Common myeloid progenitor, CD34-positive (primary cell): ENCODE measurements at regions not wholly inside any gene's neighbourhood (a gene's known extent, or its start where the extent isn't known, plus 50 kb on each side); places are given as distances from the start of the nearest gene placed in this dataset.

ENCODE experiments used
- CTCF ChIA-PET: fragments of 350-600 bp; sonication (Branson Sonifier 250); formaldehyde crosslinking; loops from one replicate; lab custom pipeline; 2021; ENCODE audit warnings: antibody characterized with exemption; lab: Charles Lee
- POLR2A ChIA-PET: fragments of 350-600 bp; sonication (Branson Sonifier 250); formaldehyde crosslinking; loops from one replicate; lab custom pipeline; 2021; ENCODE audit warnings: antibody characterized with exemption; lab: Charles Lee
- DNase-seq, 3 donors: peaks; one replicate each; pipeline versions ENCODE4 v3.0.0 to v3.0.0-alpha.2; 2013
- H3K27ac ChIP-seq, 2 experiments: 1 replicate in 1 of 2; 2 replicates in 1 of 2; pipeline ENCODE4 v1.7.0; 2013; ENCODE audit warnings: inconsistent platforms in 2 of 2, low read length in 2 of 2, mild to moderate bottlenecking in 2 of 2, low read depth in 1 of 2, moderate library complexity in 1 of 2; ENCODE audit not compliant: severe bottlenecking in 2 of 2, insufficient read depth in 1 of 2, poor library complexity in 1 of 2
- H3K27me3 ChIP-seq, 5 experiments: replicated peaks in 2 of 5; 1 replicate in 3 of 5; 2 replicates in 2 of 5; pipeline versions ENCODE4 v1.6.1 to v1.7.0; 2013; ENCODE audit warnings: low read length in 4 of 5, mild to moderate bottlenecking in 2 of 5, moderate library complexity in 2 of 5, inconsistent platforms in 1 of 5; ENCODE audit not compliant: insufficient read depth in 5 of 5, control insufficient read depth in 4 of 5
- H3K36me3 ChIP-seq, 4 experiments: 1 replicate in 2 of 4; 2 replicates in 2 of 4; pipeline versions ENCODE4 v1.6.1 to v1.7.0; 2013; ENCODE audit warnings: low read length in 3 of 4, control low read depth in 1 of 4, mild to moderate bottlenecking in 1 of 4; ENCODE audit not compliant: control insufficient read depth in 4 of 4, insufficient read depth in 4 of 4
- H3K4me1 ChIP-seq, 4 experiments: 1 replicate in 3 of 4; 2 replicates in 1 of 4; pipeline versions ENCODE4 v1.6.1 to v1.7.1; 2013; ENCODE audit warnings: low read length in 3 of 4, mild to moderate bottlenecking in 3 of 4, control low read depth in 1 of 4, inconsistent platforms in 1 of 4, moderate library complexity in 1 of 4; ENCODE audit not compliant: control insufficient read depth in 4 of 4, insufficient read depth in 4 of 4; ENCODE audit errors: control extremely low read depth in 1 of 4
- H3K4me3 ChIP-seq, 7 experiments: 1 replicate in 4 of 7; 2 replicates in 3 of 7; pipeline versions ENCODE4 v1.5.1 to v1.7.0; 2013; ENCODE audit warnings: mild to moderate bottlenecking in 7 of 7, low read length in 6 of 7, moderate library complexity in 6 of 7, inconsistent platforms in 2 of 7, low read depth in 2 of 7, control low read depth in 1 of 7; ENCODE audit not compliant: insufficient read depth in 4 of 7, control insufficient read depth in 1 of 7; ENCODE audit errors: extremely low read depth in 1 of 7
- H3K9me3 ChIP-seq, 5 experiments: 1 replicate in 4 of 5; 2 replicates in 1 of 5; pipeline versions ENCODE4 v1.6.1 to v1.7.1; 2013; ENCODE audit warnings: low read length in 4 of 5, mild to moderate bottlenecking in 2 of 5, inconsistent platforms in 1 of 5, low read depth in 1 of 5, moderate library complexity in 1 of 5; ENCODE audit not compliant: control insufficient read depth in 4 of 5, insufficient read depth in 2 of 5; ENCODE audit errors: control extremely low read depth in 1 of 5
- WGBS: methylation state at CpG from one replicate; pipeline ENCODE4 v1.1.5; 2013; ENCODE audit not compliant: insufficient coverage; 5-methylcytosine and 5-hydroxymethylcytosine counted together

DNA sequence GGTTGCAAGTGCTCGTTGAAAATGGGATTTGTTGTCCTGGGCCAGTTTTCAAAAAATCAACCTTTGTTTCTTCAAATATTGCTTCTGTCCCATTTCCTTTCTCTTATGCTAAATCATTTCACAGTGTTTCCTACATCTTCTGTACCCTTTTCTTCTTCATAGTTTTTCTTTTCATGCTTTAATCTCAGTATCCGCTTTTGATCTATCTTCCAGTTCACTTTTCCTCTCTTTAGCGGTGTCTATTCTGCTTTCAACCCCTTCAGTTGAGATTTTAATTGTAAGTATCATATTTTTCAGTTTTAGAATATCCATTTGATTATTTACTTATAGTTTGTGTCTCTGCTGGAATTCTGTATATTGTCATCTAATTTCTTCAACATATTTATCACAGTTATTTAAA is 311.7 kb upstream of the TPM1 start:
- Histone ChIP-seq H3K27ac (no peak overlapping the region), H3K27me3 (no peaks in the 10 kb centered on the region), H3K9me3 (peaks cover 0 to 5% (median 1%) of the 10 kb centered on the region in 5 experiments), H3K4me1 (peaks cover 0 to 10% (median 2%) of the 10 kb centered on the region in 4 experiments), H3K36me3 (no peaks in the 10 kb centered on the region), H3K4me3 (no peak overlapping the region)
- WGBS, result 100% methylated on average over 1 of the region's 3 CpGs
- CTCF ChIA-PET, result no interaction called here
- DNase-seq, result no peak
- POLR2A ChIA-PET, result no interaction called here

DNA sequence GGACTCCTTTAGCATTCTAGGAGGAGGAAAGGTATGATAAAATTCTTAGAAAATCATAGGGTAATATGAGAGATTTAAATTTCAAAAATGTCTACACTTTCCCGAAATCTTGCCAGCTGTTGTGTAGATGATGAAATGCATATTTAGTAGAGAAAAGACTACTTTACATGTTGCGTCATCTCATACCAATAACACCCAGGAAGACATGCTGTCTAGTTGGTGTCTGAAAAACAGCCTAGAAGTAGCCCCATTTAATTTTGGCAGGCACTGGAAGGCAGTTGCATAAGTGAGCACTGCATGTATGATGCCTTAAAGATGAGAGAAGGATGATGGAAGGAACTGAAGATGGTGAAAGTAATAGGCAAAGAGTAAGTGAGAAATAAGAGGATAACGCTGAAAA is 310.5 kb upstream of the TPM1 start:
- H3K36me3 ChIP-seq, result no peaks in the 10 kb centered on the region
- peaks cover 0 to 5% (median 1%) of the 10 kb centered on the region in 5 experiments for H3K9me3 ChIP-seq
- no peak overlapping the region for H3K4me3 ChIP-seq
- H3K4me1 ChIP-seq, result peaks cover 0 to 4% (median 0%) of the 10 kb centered on the region in 4 experiments
- no peak overlapping the region for H3K27ac ChIP-seq
- ChIA-PET POLR2A (no interaction called here), CTCF (interaction anchor here (1.2 kb wide), 1 partner anchor 11 kb away, joined by 9 read pairs; no protein-coding TSS in a partner anchor)
- DNase-seq, result no peak
- no CpG with 5 or more reads among the region's 3 CpGs for WGBS
- H3K27me3 ChIP-seq, result no peaks in the 10 kb centered on the region

DNA sequence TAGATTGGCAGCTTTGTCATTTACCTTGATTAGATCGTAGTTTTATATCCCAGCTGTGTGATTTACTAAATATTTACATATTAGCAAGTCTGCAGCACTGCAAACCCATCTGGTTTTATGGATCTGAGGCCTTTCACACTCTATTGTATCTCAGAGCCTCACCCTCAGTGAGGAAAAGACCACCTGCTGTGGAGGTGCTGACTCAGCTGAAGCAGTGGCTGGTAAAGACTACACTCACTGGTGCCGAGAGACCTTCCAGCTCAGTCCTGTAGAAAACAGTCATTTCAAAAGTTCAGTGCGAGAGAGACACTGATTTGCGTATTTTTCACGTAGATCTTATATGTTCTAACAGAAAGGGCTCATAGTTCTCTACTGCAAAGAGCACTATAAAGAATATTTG is 307.8 kb upstream of the TPM1 start:
- Histone ChIP-seq H3K4me1 (no peaks in the 10 kb centered on the region), H3K9me3 (peaks cover 0 to 5% (median 1%) of the 10 kb centered on the region in 5 experiments), H3K27ac (no peak overlapping the region), H3K36me3 (no peaks in the 10 kb centered on the region), H3K4me3 (no peak overlapping the region), H3K27me3 (no peaks in the 10 kb centered on the region)
- DNase-seq, result no peak
- ChIA-PET POLR2A (no interaction called here), CTCF (interaction anchor here (0.8 to 1.2 kb wide), 3 partner anchors 8 to 13 kb away, joined by 3 to 5 read pairs (median 3); no protein-coding TSS in a partner anchor)
- 98% methylated on average over 4 of the region's 5 CpGs for WGBS

DNA sequence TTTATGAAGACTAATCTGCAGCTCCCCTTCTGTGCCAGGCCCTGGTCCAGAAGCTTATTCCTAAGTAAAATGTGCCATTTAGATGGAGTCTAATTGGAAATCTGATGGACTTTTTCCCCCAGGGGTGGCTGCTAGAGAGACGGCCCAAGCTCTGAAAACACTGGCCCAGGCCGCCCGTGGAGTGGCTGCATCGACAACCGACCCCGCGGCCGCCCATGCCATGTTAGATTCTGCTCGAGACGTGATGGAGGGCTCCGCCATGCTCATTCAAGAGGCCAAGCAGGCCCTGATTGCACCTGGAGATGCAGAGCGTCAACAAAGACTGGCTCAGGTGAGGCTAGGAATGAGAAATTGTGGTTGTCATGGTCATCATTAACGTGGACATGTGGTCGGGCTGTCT is 305.8 kb upstream of the TPM1 start:
- CTCF ChIA-PET, result interaction anchor here (1.7 kb wide), 1 partner anchor 11 kb away, joined by 5 read pairs; no protein-coding TSS in a partner anchor
- DNase-seq, result no peak
- H3K4me1 ChIP-seq, result no peaks in the 10 kb centered on the region
- WGBS, result 98% methylated on average over 14 of the region's 14 CpGs
- H3K4me3 ChIP-seq, result no peak overlapping the region
- H3K27me3 ChIP-seq, result no peaks in the 10 kb centered on the region
- no peak overlapping the region for H3K27ac ChIP-seq
- H3K36me3 ChIP-seq, result no peaks in the 10 kb centered on the region
- no peaks in the 10 kb centered on the region for H3K9me3 ChIP-seq
- POLR2A ChIA-PET, result no interaction called here

DNA sequence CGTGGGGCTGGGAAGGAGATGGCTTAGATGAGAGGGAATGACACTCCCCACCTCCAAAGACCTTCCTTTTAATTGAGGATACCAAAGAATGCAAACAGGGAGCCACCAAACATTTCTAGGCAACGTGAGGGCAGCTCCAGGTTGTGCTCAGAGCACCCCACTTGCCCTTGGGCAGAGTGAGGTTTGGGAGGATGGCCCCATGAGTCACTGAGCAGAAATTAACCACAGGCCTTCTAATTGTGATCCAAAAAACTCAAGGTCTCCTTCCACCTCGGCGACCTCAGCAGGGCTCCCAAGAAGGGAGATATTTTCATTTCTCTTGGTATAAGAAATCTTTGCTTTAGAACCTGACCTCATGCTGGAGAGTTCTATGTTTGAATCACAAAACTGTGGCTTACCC is 305.0 kb upstream of the TPM1 start:
- H3K27ac ChIP-seq, result no peak overlapping the region
- 95% methylated on average over 3 of the region's 4 CpGs for WGBS
- no peak overlapping the region for H3K4me3 ChIP-seq
- no peaks in the 10 kb centered on the region for H3K36me3 ChIP-seq
- ChIA-PET CTCF (no interaction called here), POLR2A (no interaction called here)
- DNase-seq, result no peak
- H3K27me3 ChIP-seq, result no peaks in the 10 kb centered on the region
- H3K9me3 ChIP-seq, result no peaks in the 10 kb centered on the region
- H3K4me1 ChIP-seq, result peaks cover 0 to 3% (median 0%) of the 10 kb centered on the region in 4 experiments

- Histone ChIP-seq H3K4me3 (no peak overlapping the region), H3K36me3 (no peaks in the 10 kb centered on the region), H3K27me3 (no peaks in the 10 kb centered on the region), H3K4me1 (peaks cover 0 to 3% (median 0%) of the 10 kb centered on the region in 4 experiments), H3K9me3 (no peaks in the 10 kb centered on the region), H3K27ac (no peak overlapping the region)
- CTCF ChIA-PET, result no interaction called here
- POLR2A ChIA-PET, result no interaction called here
- DNase-seq, result no peak
- WGBS, result 96% methylated on average over 3 of the region's 4 CpGs
Measured at GRCh38 chr15:62739082-62739481, 303.5 kb upstream of the TPM1 start.

DNA sequence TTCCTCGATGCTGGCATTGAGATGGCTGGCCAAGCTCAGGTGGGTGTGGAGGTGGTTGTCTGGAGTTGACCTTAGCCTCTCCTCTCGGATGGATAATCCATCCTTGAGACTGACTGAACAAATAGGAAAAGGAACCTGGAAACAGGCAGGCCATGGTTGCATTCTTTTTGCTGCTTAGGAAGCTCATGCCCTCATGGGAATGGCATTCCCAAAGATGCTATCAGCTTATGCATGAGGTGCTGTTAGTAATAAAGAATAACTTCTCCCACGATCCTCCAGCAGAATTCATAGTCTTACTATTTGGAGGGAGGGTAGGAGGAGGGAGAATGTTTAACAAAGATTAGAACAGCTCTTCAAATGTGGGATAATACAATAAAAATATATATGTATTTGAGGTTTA is 303.0 kb upstream of the TPM1 start:
- Histone ChIP-seq H3K4me1 (peaks cover 0 to 3% (median 0%) of the 10 kb centered on the region in 4 experiments), H3K9me3 (no peaks in the 10 kb centered on the region), H3K27ac (no peak overlapping the region), H3K27me3 (no peaks in the 10 kb centered on the region), H3K36me3 (no peaks in the 10 kb centered on the region), H3K4me3 (no peak overlapping the region)
- CTCF ChIA-PET, result no interaction called here
- POLR2A ChIA-PET, result no interaction called here
- WGBS, result 86% methylated on average over 1 of the region's 3 CpGs
- no peak for DNase-seq
